H1 (cell line): ENCODE measurements at regions not wholly inside any gene's neighbourhood (a gene's known extent, or its start where the extent isn't known, plus 50 kb on each side); places are given as distances from the start of the nearest gene placed in this dataset.

Experiments
- CTCF ChIA-PET: fragments of 300-600 bp; sonication (Branson Sonifier 250); formaldehyde crosslinking; loops from one replicate; lab custom pipeline; 2021; ENCODE audit not compliant: partially characterized antibody; lab: Charles Lee
- POLR2A ChIA-PET: fragments of 300-600 bp; sonication (Branson Sonifier 250); formaldehyde crosslinking; loops from one replicate; lab custom pipeline; 2021; ENCODE audit warnings: inconsistent platforms; ENCODE audit not compliant: partially characterized antibody; lab: Charles Lee
- DNase-seq, 2 experiments: peaks; one replicate each; pipeline versions ENCODE4 v3.0.0 to v3.0.0-alpha.2; 2010 to 2022; ENCODE audit warnings: low spot score in 2 of 2, low read depth in 1 of 2, mixed read lengths in 1 of 2
- FAIRE-seq: peaks from 2 replicates; lab custom pipeline; 2011; peaks lifted over from hg19 to GRCh38; lab: Jason Lieb, UNC
- H2AFZ ChIP-seq: 2 replicates; pipeline ENCODE4 v1.8.1; 2012; ENCODE audit warnings: low read length, inconsistent platforms
- H2AK5ac ChIP-seq: 2 replicates; pipeline ENCODE4 v1.6.1; 2013; ENCODE audit warnings: low read depth, low read length
- H2BK120ac ChIP-seq: replicated peaks from 2 replicates; pipeline ENCODE3; 2013; ENCODE audit warnings: low read depth, low read length, inconsistent platforms
- H2BK12ac ChIP-seq: 2 replicates; pipeline ENCODE4 v1.6.1; 2013; ENCODE audit warnings: low read depth, low read length
- H2BK15ac ChIP-seq: 2 replicates; pipeline ENCODE4 v1.6.1; 2013; ENCODE audit warnings: low read length
- H2BK20ac ChIP-seq: 2 replicates; pipeline ENCODE4 v1.6.1; 2013; ENCODE audit warnings: low read length
- H2BK5ac ChIP-seq: 2 replicates; pipeline ENCODE4 v1.6.1; 2013; ENCODE audit warnings: low read depth, low read length
- H3K14ac ChIP-seq: 2 replicates; pipeline ENCODE4 v1.6.1; 2013; ENCODE audit warnings: inconsistent platforms; ENCODE audit not compliant: insufficient read length
- H3K18ac ChIP-seq: 2 replicates; pipeline ENCODE4 v1.6.1; 2013; ENCODE audit warnings: low read length; ENCODE audit errors: extremely low read depth
- H3K23ac ChIP-seq: 2 replicates; pipeline ENCODE4 v1.6.1; 2013; ENCODE audit warnings: inconsistent platforms; ENCODE audit not compliant: insufficient read length
- H3K23me2 ChIP-seq: 2 replicates; pipeline ENCODE4 v1.6.1; 2013; ENCODE audit warnings: low read depth, low read length
- H3K27ac ChIP-seq: 2 replicates; pipeline ENCODE4 v1.6.1; 2011; ENCODE audit warnings: low read depth, low read length, inconsistent platforms
- H3K27me3 ChIP-seq, 4 experiments: replicated peaks in 1 of 4; 1 replicate in 1 of 4; 2 replicates in 3 of 4; pipeline versions ENCODE4 v1.6.1 to v1.8.1; 2011 to 2013; ENCODE audit warnings: low read length in 3 of 4, mild to moderate bottlenecking in 3 of 4, inconsistent platforms in 2 of 4, mixed read lengths in 2 of 4, moderate library complexity in 1 of 4; ENCODE audit not compliant: control insufficient read depth in 3 of 4, insufficient read depth in 3 of 4; ENCODE audit errors: extremely low read depth in 1 of 4
- H3K36me3 ChIP-seq, 4 experiments: 2 replicates each; pipeline versions ENCODE4 v1.6.1 to v1.8.1; 2011 to 2013; ENCODE audit warnings: mild to moderate bottlenecking in 4 of 4, low read length in 3 of 4, moderate library complexity in 2 of 4, control low read depth in 1 of 4, inconsistent platforms in 1 of 4; ENCODE audit not compliant: insufficient read depth in 4 of 4, control insufficient read depth in 2 of 4
- H3K4ac ChIP-seq: replicated peaks from 2 replicates; pipeline ENCODE3; 2013; ENCODE audit warnings: low read length, low read depth, mixed read lengths, inconsistent platforms; ENCODE audit not compliant: insufficient read length
- H3K4me1 ChIP-seq, 4 experiments: replicated peaks in 1 of 4; 1 replicate in 1 of 4; 2 replicates in 3 of 4; pipeline versions ENCODE4 v1.6.1 to v1.8.1; 2011 to 2013; ENCODE audit warnings: low read length in 3 of 4, inconsistent platforms in 2 of 4, mixed read lengths in 1 of 4; ENCODE audit not compliant: insufficient read depth in 4 of 4, control insufficient read depth in 3 of 4
- H3K4me2 ChIP-seq, 2 experiments: 2 replicates each; pipeline versions ENCODE4 v1.6.1 to v1.8.1; 2011 to 2013; ENCODE audit warnings: low read depth in 2 of 2, low read length in 2 of 2, control low read depth in 1 of 2, inconsistent platforms in 1 of 2, mild to moderate bottlenecking in 1 of 2; ENCODE audit not compliant: insufficient read depth in 1 of 2
- H3K4me3 ChIP-seq, 4 experiments: fragments of 200-600, 300-600 bp in 1 of 4; sonication (generic), shearing (Covaris generic), sonication (Bioruptor Twin) in 1 of 4; 2 replicates each; pipeline versions ENCODE4 v1.5.1 to v1.8.1; 2011 to 2016; ENCODE audit warnings: low read length in 4 of 4, low read depth in 3 of 4, control low read depth in 2 of 4, inconsistent platforms in 2 of 4, mild to moderate bottlenecking in 2 of 4, mixed read lengths in 1 of 4, moderate library complexity in 1 of 4; ENCODE audit not compliant: insufficient read depth in 2 of 4; ENCODE audit errors: extremely low read depth in 1 of 4
- H3K56ac ChIP-seq: replicated peaks from 2 replicates; pipeline ENCODE3; 2013; ENCODE audit warnings: low read depth, mild to moderate bottlenecking, mixed read lengths, low read length, inconsistent platforms; ENCODE audit not compliant: insufficient read length
- H3K79me1 ChIP-seq: 2 replicates; pipeline ENCODE4 v1.6.1; 2013; ENCODE audit warnings: low read depth, low read length, control low read depth
- H3K79me2 ChIP-seq, 2 experiments: 2 replicates each; pipeline versions ENCODE4 v1.6.1 to v1.8.1; 2012 to 2013; ENCODE audit warnings: low read length in 2 of 2, mild to moderate bottlenecking in 2 of 2, inconsistent platforms in 1 of 2; ENCODE audit not compliant: insufficient read depth in 2 of 2, control insufficient read depth in 1 of 2
- H3K9ac ChIP-seq, 4 experiments: replicated peaks in 1 of 4; 1 replicate in 1 of 4; 2 replicates in 3 of 4; pipeline versions ENCODE4 v1.6.1 to v1.8.1; 2011 to 2013; ENCODE audit warnings: low read depth in 3 of 4, low read length in 3 of 4, control low read depth in 2 of 4, mild to moderate bottlenecking in 2 of 4, moderate library complexity in 2 of 4, inconsistent platforms in 1 of 4; ENCODE audit errors: extremely low read depth in 1 of 4
- H3K9me3 ChIP-seq, 2 experiments: 2 replicates each; pipeline versions ENCODE4 v1.6.1 to v1.8.1; 2012 to 2013; ENCODE audit warnings: mild to moderate bottlenecking in 2 of 2, moderate library complexity in 2 of 2, control low read depth in 1 of 2, inconsistent platforms in 1 of 2, low read depth in 1 of 2, low read length in 1 of 2, mixed read lengths in 1 of 2; ENCODE audit not compliant: insufficient read depth in 2 of 2
- H4K20me1 ChIP-seq, 2 experiments: replicated peaks in 1 of 2; 2 replicates each; pipeline versions ENCODE3 to v1.8.1; 2011 to 2013; ENCODE audit warnings: inconsistent platforms in 2 of 2, low read length in 2 of 2, mild to moderate bottlenecking in 1 of 2; ENCODE audit not compliant: insufficient read depth in 2 of 2, control insufficient read depth in 1 of 2
- H4K5ac ChIP-seq: 2 replicates; pipeline ENCODE4 v1.6.1; 2013; ENCODE audit warnings: low read length, low read depth, mixed read lengths, inconsistent platforms; ENCODE audit not compliant: insufficient read length
- H4K8ac ChIP-seq: 2 replicates; pipeline ENCODE4 v1.8.0; 2013; ENCODE audit warnings: mild to moderate bottlenecking, moderate library complexity, low read length, inconsistent platforms; ENCODE audit not compliant: insufficient read depth; ENCODE audit errors: extremely low read depth
- H4K91ac ChIP-seq: replicated peaks from 2 replicates; pipeline ENCODE3; 2013; ENCODE audit warnings: low read length, mixed read lengths, inconsistent platforms; ENCODE audit not compliant: insufficient read length
- EP300 ChIP-seq, 2 experiments: IDR thresholded peaks; 1 replicate in 1 of 2; 2 replicates in 1 of 2; pipeline ENCODE4 v1.6.1; 2011 to 2012; ENCODE audit warnings: low read depth in 2 of 2, low read length in 2 of 2, mild to moderate bottlenecking in 2 of 2, borderline replicate concordance in 1 of 2, inconsistent platforms in 1 of 2, moderate library complexity in 1 of 2
- SIRT6 ChIP-seq: IDR thresholded peaks from one replicate; pipeline ENCODE4 v1.7.1; 2012; ENCODE audit warnings: low read length, inconsistent platforms
- WGBS, 2 experiments: shearing (Covaris generic) in 1 of 2; methylation state at CpG; one replicate each; pipeline versions ENCODE4 v1.1.6 to v1.1.7; 2013 to 2015; ENCODE audit warnings: low lambda C conversion rate in 2 of 2, mixed read lengths in 2 of 2, inconsistent platforms in 1 of 2, low coverage in 1 of 2, missing lambda C conversion rate in 1 of 2; ENCODE audit not compliant: insufficient replicate concordance in 2 of 2, insufficient coverage in 1 of 2, insufficient read length in 1 of 2; ENCODE audit errors: extremely low coverage in 1 of 2, missing lambda C conversion rate in 1 of 2; 5-methylcytosine and 5-hydroxymethylcytosine counted together

- CTCF ChIA-PET = interaction anchor here (1.6 kb wide), 1 partner anchor 8 kb away, joined by 6 read pairs; no protein-coding TSS in a partner anchor
- no peak for FAIRE-seq
- 93% methylated on average over 1 of the region's 1 CpG; no CpG with 5 or more reads in 1 of the 2 experiments for WGBS, 2 experiments
Measured at GRCh38 chr18:44602845-44603244, 77.8 kb upstream of the SETBP1 start.

More at GRCh38 chr18:44602845-44603244, 77.8 kb upstream of the SETBP1 start:
- H3K27ac ChIP-seq = no peak overlapping the region
- no peak overlapping the region for H3K4me2 ChIP-seq
- H4K91ac ChIP-seq = no peak overlapping the region
- H3K56ac ChIP-seq = no peak overlapping the region
- H3K9me3 ChIP-seq = no peaks in the 10 kb centered on the region
- no peaks in the 10 kb centered on the region for H3K79me2 ChIP-seq
- H2BK20ac ChIP-seq = no peak overlapping the region
- no peak overlapping the region for H4K8ac ChIP-seq
- POLR2A ChIA-PET = no interaction called here
- no peak for DNase-seq
- no peak overlapping the region for H3K4me3 ChIP-seq
- H2AK5ac ChIP-seq = no peak overlapping the region
- no peak overlapping the region for H3K9ac ChIP-seq
- peaks cover 0 to 3% (median 0%) of the 10 kb centered on the region in 4 experiments; a peak in 1 of 7 replicates for H3K4me1 ChIP-seq
- H3K18ac ChIP-seq = no peak overlapping the region
- no peaks in the 10 kb centered on the region for H3K36me3 ChIP-seq
- no peak overlapping the region for H3K4ac ChIP-seq
- H2BK12ac ChIP-seq = no peak overlapping the region
- TF ChIP-seq EP300 (IDR thresholded peaks at IDR 0.05; ENCODE audit: borderline replicate concordance in 1 of 2, low read depth in 2 of 2, low read length in 2 of 2) (no peak), SIRT6 (no peak)
- H3K27me3 ChIP-seq = no peaks in the 10 kb centered on the region
- H4K5ac ChIP-seq = no peak overlapping the region
- no peak overlapping the region for H3K23ac ChIP-seq
- H2BK5ac ChIP-seq = no peak overlapping the region
- H2AFZ ChIP-seq = no peak overlapping the region
- H3K79me1 ChIP-seq = no peaks in the 10 kb centered on the region
- H2BK120ac ChIP-seq = no peak overlapping the region
- no peak overlapping the region for H2BK15ac ChIP-seq
- no peak overlapping the region for H3K14ac ChIP-seq
- H3K23me2 ChIP-seq = no peaks in the 10 kb centered on the region
- no peaks in the 10 kb centered on the region for H4K20me1 ChIP-seq
